Heart left ventricle (tissue), 16 donors: ENCODE measurements at regions not wholly inside any gene's neighbourhood (a gene's known extent, or its start where the extent isn't known, plus 50 kb on each side); places are given as distances from the start of the nearest gene placed in this dataset.
"Not testable (repeated sequence)": the region's sequence is repeated elsewhere in the genome, so short reads cannot be mapped to it uniquely, and the experiment has no call there.

Experiments used
- ATAC-seq, 4 donors: fragments of 200-7000 bp; cut with Tn5 transposase; one replicate each; pipeline ENCODE4 v1.9.1; 2020 to 2022; ENCODE audit warnings: moderate library complexity in 4 of 4, mild to moderate bottlenecking in 3 of 4, moderate number of reproducible peaks in 1 of 4
- DNase-seq, 5 donors: peaks; one replicate each; pipeline ENCODE4 v3.0.0-alpha.2; 2020
- H3K27ac ChIP-seq, 12 donors: fragments of 200-600 bp; sonication (generic) in 4 of 12; one replicate each; pipeline versions ENCODE4 v1.5.0 to v1.8.0; 2016 to 2022; ENCODE audit warnings: mild to moderate bottlenecking in 2 of 12
- H3K27me3 ChIP-seq, 9 donors: fragments of 200-600 bp; sonication (generic) in 2 of 9; one replicate each; pipeline versions ENCODE4 v1.5.1 to v1.8.0; 2016 to 2022; ENCODE audit warnings: mild to moderate bottlenecking in 3 of 9
- H3K36me3 ChIP-seq, 9 donors: fragments of 200-600 bp; sonication (generic) in 2 of 9; one replicate each; pipeline versions ENCODE4 v1.5.0 to v1.8.0; 2018 to 2022; ENCODE audit warnings: mild to moderate bottlenecking in 2 of 9
- H3K4me1 ChIP-seq, 12 donors: fragments of 200-600 bp; sonication (generic) in 4 of 12; one replicate each; pipeline versions ENCODE4 v1.5.0 to v1.8.0; 2016 to 2022; ENCODE audit warnings: mild to moderate bottlenecking in 3 of 12
- H3K4me3 ChIP-seq, 12 donors: fragments of 200-600 bp; sonication (generic) in 4 of 12; one replicate each; pipeline versions ENCODE4 v1.5.0 to v1.8.0; 2017 to 2022; ENCODE audit warnings: mild to moderate bottlenecking in 9 of 12, moderate library complexity in 4 of 12
- H3K9me3 ChIP-seq, 12 donors: fragments of 200-600 bp; sonication (generic) in 4 of 12; one replicate each; pipeline versions ENCODE4 v1.5.0 to v1.8.0; 2016 to 2022; ENCODE audit warnings: mild to moderate bottlenecking in 1 of 12
- POLR2A ChIP-seq, 2 donors: fragments of 450-650 bp; IDR thresholded peaks; one replicate each; pipeline ENCODE4 v1.6.1; 2017; ENCODE audit warnings: antibody characterized with exemption in 2 of 2, mild to moderate bottlenecking in 2 of 2, moderate library complexity in 2 of 2
- WGBS, 4 donors: extraction: QIAGEN DNeasy Blood & Tissue Kit in 2 of 4; methylation state at CpG; one replicate each; pipeline versions ENCODE4 v1.1.5 to v1.1.7; 2013 to 2018; 5-methylcytosine and 5-hydroxymethylcytosine counted together
- intact Hi-C, 10 donors: fragments of 100-400 bp; cut with DNase I; formaldehyde crosslinking; loops; one replicate each; pipeline versions ENCODE4 v1.11.1 to v1.14.2; 2022
- TF ChIP-seq, protein P1 (sequence below), 12 donors: fragments of 200-600 bp; sonication (generic) in 4 of 12; IDR thresholded peaks; one replicate each; pipeline versions ENCODE4 v1.5.0 to v1.8.0; 2018 to 2022; ENCODE audit warnings: antibody characterized with exemption in 12 of 12, mild to moderate bottlenecking in 5 of 12
- donor health status: ischemic (EF 13 %, LVEDD 7.1; RV severe dilation, severe dysfunction).
- donor health status: healthy with polysubstance abuse.
- donor health status: DM: no; HTN: yes; CAD: no.
- donor health status: DM: no; HTN: no; CAD: no.
- donor health status: ischemic (EF 25% LVEDD 6.9; RV normal size, moderate dysfunction).
- donor health status: ischemic (EF 25% LVEDD 5.7; RV mildly dilated, moderate dysfunction).
- donor health status: healthy.
- donor health status: DM: yes; HTN: yes; CAD: no.
- donor health status: ischemic (EF 35%, LVEDD 5.7; RV mildly dilated, moderate dysfunction).
- donor health status: nonischemic (EF 11% LVEDD 7.7; RV severe dilation, severe dysfunction).
- donor health status: DM: yes; HTN: yes; CAD: no.
- donor health status: PGD.
- donor health status: ischemic (EF 29% LVEDD 5.4; RV normal size, mild dysfunction).
- donor health status: nonischemic (EF 23%, LVEDD 6.1; RV moderate dilation, normal function).

DNA sequence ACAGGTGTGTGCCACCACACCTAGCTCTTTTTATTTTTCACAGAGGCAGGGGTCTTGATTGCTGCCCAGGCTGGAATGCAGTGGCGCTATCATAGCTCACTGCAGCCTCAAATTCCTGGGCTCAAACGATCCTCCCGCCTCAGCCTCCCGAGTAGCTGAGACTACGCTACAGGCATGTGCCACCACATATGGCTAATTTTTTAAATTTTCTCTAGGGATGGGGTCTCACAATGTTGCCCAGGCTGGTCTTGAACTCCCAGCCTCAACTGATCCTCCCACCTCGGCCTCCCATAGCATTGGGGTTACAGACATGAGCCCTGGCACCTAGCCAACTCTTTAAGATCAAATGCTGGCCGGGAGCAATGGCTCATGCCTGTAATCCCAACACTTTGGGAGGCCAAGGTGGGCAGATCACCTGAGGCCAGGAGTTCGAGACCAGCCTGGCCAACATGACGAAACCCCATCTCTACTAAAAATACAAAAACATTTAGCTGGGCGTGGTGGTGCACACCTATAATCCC, 50.6 kb upstream of the MYL10 start:
- WGBS, 4 donors, result 90 to 95% (median 94%) methylated on average over 10 of the region's 10 CpGs
- not testable (repeated sequence) for H3K9me3 ChIP-seq, DNase-seq, ATAC-seq, H3K4me3 ChIP-seq, H3K36me3 ChIP-seq, H3K27me3 ChIP-seq, H3K27ac ChIP-seq
- H3K4me1 ChIP-seq, result peaks cover 0 to 18% (median 10%) of the 10 kb centered on the region in 12 donors
- intact Hi-C loops, result loop anchor here in 4 of 10 donors (10.0 kb wide), 3 partner anchors 75 to 595 kb away; no protein-coding TSS in a partner anchor

DNA sequence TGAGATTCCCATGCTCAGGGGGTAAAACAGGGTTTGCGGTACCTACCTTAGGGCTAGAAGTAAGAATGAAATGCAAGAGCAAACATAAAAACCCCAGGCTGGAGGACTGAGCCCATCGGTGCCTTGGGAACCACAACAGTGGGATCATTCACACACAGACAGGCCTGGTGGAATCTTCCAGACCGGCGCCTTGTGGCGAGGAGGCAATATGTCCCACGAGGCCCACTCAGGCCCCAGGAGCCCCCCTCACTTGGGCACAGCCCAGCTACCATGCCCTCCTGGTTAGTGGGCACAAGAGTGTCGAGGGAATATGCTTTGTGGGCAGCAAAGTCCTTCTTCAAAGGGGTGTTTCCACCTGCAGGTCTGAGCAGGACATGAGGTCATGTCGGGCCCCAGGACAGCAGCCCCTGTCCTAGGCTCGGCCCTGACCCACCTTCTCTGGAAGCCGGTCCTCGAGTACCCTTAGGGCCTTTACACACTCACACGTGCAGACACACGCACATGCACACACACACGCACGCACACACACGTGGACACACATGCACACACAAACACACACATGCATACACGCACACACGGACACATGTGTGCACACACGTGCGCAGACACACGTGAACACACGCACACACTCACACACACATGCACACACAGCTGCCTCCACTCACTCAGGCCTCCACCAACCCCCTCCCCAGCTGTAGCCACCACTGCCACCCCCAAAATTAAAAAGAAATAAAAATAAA, 51.5 kb upstream of the MYL10 start:
- peaks cover 0 to 18% (median 10%) of the 10 kb centered on the region in 12 donors for H3K4me1 ChIP-seq
- H3K27ac ChIP-seq, result no peak overlapping the region
- DNase-seq (no peak), ATAC-seq (no peak)
- TF ChIP-seq, protein P1, sequence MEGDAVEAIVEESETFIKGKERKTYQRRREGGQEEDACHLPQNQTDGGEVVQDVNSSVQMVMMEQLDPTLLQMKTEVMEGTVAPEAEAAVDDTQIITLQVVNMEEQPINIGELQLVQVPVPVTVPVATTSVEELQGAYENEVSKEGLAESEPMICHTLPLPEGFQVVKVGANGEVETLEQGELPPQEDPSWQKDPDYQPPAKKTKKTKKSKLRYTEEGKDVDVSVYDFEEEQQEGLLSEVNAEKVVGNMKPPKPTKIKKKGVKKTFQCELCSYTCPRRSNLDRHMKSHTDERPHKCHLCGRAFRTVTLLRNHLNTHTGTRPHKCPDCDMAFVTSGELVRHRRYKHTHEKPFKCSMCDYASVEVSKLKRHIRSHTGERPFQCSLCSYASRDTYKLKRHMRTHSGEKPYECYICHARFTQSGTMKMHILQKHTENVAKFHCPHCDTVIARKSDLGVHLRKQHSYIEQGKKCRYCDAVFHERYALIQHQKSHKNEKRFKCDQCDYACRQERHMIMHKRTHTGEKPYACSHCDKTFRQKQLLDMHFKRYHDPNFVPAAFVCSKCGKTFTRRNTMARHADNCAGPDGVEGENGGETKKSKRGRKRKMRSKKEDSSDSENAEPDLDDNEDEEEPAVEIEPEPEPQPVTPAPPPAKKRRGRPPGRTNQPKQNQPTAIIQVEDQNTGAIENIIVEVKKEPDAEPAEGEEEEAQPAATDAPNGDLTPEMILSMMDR (IDR thresholded peaks at IDR 0.05), result no peak
- no peak for TF ChIP-seq POLR2A (IDR thresholded peaks at IDR 0.05)
- intact Hi-C loops, result loop anchor here in 4 of 10 donors (10.0 kb wide), 2 partner anchors 136 to 594 kb away; no protein-coding TSS in a partner anchor
- no peaks in the 10 kb centered on the region for H3K36me3 ChIP-seq
- no peaks in the 10 kb centered on the region for H3K9me3 ChIP-seq
- WGBS, 4 donors, result 77 to 82% (median 80%) methylated on average over 18 to 22 of the region's 22 CpGs
- no peaks in the 10 kb centered on the region for H3K27me3 ChIP-seq
- H3K4me3 ChIP-seq, result no peak overlapping the region

- intact Hi-C loops, result loop anchor here in 4 of 10 donors (10.0 kb wide), 2 partner anchors 137 to 593 kb away; no protein-coding TSS in a partner anchor
- TF ChIP-seq, protein P1 (IDR thresholded peaks at IDR 0.05), result no peak
- no peak for TF ChIP-seq POLR2A (IDR thresholded peaks at IDR 0.05)
- no peaks in the 10 kb centered on the region for H3K36me3 ChIP-seq
- 18 to 37% (median 23%) methylated on average over 12 to 14 of the region's 14 CpGs for WGBS, 4 donors
- DNase-seq (peak; percentile 53 to 78 (median 75)), ATAC-seq (peak; percentile 88 to 96 (median 93))
- H3K9me3 ChIP-seq, result no peaks in the 10 kb centered on the region
- H3K4me1 ChIP-seq, result peaks cover 0 to 18% (median 10%) of the 10 kb centered on the region in 12 donors
- peak overlapping the region in 2 of 12 donors; percentile 22 to 34 for H3K27ac ChIP-seq
- H3K27me3 ChIP-seq, result no peaks in the 10 kb centered on the region
- H3K4me3 ChIP-seq, result no peak overlapping the region
These were observed 52.3 kb upstream of the MYL10 start for GRCh38 chr7:101681170-101682007.

DNA sequence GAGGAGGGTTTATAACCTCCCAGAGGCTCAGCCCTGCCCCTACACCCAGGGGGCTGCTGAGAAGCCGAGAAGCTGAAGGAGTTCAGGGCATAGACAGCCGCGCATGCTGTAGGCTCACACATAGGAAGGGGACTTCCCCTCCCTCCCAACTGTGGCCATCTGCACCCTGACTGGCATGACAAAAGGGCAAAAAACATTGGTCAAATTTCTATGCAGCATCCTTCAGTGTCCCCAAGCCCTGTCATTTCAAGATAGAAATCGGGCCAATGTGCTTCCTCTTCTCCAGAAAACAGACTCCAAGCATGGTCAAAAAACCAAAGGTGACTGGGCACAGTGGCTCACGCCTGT, 55.9 kb upstream of the MYL10 start:
- DNase-seq (no peak), ATAC-seq (no peak)
- intact Hi-C loops, result loop anchor here in 9 of 10 donors (5.0 to 10.0 kb wide), 5 partner anchors 83 to 590 kb away; no protein-coding TSS in a partner anchor
- 64 to 92% (median 75%) methylated on average over 4 to 5 of the region's 5 CpGs for WGBS, 4 donors
- no peaks in the 10 kb centered on the region for H3K27me3 ChIP-seq
- H3K27ac ChIP-seq, result no peak overlapping the region
- H3K4me1 ChIP-seq, result peaks cover 0 to 29% (median 19%) of the 10 kb centered on the region in 12 donors
- H3K9me3 ChIP-seq, result no peaks in the 10 kb centered on the region
- H3K4me3 ChIP-seq, result no peak overlapping the region
- no peak for TF ChIP-seq POLR2A (IDR thresholded peaks at IDR 0.05)
- TF ChIP-seq, protein P1 (IDR thresholded peaks at IDR 0.05), result no peak
- no peaks in the 10 kb centered on the region for H3K36me3 ChIP-seq
